Left renal cortex interstitium (tissue), 4 donors: ENCODE measurements at regions not wholly inside any gene's neighbourhood (a gene's known extent, or its start where the extent isn't known, plus 50 kb on each side); places are given as distances from the start of the nearest gene placed in this dataset.

ENCODE experiments used
- DNase-seq, 4 donors: peaks; one replicate each; pipeline ENCODE4 v3.0.0-alpha.2; 2013; ENCODE audit warnings: low read depth in 4 of 4, low spot score in 2 of 4, missing footprints in 1 of 4

GRCh38 chr3:30290479-30290878 lies 315.9 kb upstream of the TGFBR2 start:
- DNase-seq, result no peak

DNA sequence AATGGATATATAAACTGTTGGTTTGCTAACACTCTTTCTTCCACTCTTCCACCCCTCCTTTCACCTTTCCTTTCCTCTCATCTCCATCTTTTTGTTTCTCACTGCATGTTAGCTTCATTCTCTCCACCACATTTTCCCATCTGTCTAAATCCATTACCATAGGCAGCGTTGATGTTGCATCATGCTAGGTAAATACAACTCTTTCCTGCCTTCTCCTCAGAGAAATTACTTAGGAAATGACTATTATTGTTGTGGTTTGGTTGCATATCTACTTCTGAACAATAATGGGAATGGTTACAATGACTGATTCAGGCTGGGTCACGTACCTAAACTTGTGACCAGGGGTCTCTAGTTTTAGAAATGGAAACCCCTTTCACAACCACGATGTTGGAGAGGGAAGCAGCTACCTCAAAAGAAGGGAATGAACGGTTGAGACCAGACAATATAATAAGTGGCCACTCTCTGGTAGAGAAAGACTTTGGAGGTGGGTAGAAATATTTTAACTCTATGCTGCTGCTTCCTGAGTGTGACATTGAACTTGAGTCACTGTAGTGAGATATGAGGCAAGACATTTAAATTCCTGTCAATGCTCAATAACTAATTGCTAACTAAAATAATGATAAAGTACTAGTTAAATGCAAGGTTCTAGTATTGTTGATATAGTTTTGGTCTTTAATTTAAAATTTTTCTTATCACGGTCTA lies 314.1 kb upstream of the TGFBR2 start:
- no peak for DNase-seq

DNA sequence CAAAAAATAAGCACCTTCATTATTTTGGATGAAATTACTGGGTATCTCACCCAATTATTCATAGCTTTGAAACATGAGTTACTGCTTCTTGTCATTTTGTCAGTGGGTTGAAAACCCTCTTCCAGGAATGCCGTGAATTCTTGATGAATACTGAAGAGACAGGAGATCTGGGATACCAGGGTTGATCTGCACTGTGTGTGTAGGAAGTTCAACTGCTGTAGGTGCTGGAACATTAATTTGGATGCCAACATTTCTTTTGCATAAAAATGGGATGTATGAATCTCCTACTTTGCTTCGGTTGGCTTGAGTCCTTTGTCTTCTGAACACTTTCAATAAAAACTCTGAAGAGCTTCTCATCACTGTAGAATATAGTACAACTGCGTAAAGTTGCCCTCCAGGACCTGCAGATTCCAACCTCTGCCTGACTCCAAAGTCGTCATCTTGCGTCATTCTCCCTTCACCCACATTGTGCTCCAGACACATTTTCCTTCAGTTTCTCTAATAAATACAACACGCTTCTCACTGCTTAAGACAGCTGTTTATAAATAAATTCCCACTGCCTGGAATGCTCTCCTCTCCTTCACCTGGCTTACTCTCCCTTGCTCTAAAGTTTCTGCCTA lies 312.7 kb upstream of the TGFBR2 start:
- DNase-seq, result no peak

DNA sequence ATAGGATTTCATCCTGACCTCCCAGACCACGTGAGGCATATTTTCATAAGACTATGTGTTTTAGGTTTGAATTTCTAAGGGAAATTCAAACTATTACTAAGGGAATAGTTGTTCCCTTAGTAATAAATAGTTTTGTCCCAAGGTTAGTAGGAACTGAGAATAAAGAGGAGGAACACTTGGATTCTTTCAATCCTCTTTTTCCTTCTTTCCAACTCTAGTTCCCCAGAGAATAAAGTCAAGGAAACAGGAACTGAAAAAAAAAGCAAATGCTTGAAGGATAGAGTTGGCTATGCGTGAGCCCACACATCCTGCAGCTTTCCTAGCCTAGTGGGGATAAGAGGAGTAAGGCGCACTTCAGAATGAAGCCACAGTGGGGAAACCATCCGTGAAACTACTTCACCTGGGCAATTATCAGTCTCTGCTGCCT lies 312.1 kb upstream of the TGFBR2 start:
- no peak for DNase-seq

DNA sequence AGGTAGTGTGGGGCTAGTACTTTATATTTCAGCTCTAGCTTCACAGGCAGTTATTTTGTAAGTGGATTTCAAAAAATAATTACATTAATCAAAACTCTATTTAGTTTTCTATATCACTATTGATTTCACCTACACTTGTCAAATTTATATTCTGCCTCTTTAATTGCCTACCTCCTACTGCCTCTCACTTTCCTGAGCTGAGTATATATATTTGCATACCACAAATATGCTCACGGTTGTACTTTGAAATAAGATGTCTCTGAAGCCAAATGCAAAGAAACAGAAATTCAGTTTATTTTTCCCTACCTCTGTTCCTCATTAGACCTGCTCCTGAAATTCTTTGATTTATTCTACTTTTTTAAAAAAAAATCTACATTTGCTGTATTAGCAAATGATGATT lies 309.3 kb upstream of the TGFBR2 start:
- DNase-seq, result no peak

- DNase-seq, result no peak
Measured at GRCh38 chr3:30299674-30300385, 306.6 kb upstream of the TGFBR2 start.

- DNase-seq, result no peak
Measured at GRCh38 chr3:30300809-30301208, 305.6 kb upstream of the TGFBR2 start.

DNA sequence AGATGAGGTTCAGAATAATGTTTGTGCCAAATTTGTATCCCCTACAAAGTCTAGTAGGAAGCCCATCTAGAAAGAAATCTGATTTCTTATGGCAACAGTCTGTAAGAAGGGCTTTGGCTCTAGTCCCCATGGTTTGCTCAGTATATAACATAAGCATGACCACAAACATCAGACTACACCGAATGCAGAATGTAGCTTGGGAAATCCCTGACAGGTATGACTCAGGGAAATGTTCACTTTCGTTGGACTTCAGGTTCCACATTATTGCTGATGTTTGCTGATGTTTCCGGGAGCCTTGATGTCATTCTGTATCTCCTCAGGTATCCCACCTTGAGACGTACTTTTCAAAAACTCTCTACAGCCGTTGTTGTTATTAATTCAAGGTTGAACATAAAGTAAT lies 304.4 kb upstream of the TGFBR2 start:
- no peak for DNase-seq

- no peak for DNase-seq
Measured at GRCh38 chr3:30303770-30304169, 302.6 kb upstream of the TGFBR2 start.

DNA sequence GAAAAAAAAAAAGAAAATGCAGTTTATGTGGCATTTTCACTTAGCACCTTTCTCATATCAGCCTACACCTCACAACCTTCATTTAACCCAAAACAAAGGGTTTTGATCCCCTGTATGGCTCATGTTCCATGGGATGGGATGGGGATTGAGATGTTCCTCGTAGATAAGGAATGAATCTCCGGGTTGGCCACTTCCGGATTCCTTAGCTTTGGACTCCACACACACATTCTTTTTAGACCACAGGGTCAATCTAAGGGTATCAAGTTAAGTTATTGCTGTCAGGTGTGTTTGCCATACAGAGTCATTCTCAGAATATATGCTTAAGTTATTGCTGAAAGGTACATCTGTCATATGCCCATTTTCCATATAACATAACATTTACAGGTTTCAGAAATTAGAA lies 301.4 kb upstream of the TGFBR2 start:
- DNase-seq, result no peak

DNA sequence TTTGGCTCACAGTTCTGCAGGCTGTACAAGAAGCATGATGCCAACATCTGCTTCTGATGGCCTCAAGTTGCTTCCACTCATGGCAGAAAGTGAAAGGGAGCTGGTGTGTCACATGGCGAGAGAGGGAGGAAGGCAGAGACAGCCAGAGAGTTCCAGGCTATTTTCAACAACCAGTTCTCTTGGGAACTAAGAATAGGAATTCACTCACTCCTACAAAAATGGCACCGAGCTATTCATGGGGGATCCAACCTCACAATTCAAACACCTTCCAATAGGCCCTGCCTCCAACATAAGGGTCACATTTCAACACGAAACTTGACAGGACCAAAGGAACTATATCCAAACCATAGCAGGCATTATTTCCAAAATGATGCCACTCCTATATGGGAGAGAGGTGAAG lies 299.5 kb upstream of the TGFBR2 start:
- DNase-seq, result no peak

DNA sequence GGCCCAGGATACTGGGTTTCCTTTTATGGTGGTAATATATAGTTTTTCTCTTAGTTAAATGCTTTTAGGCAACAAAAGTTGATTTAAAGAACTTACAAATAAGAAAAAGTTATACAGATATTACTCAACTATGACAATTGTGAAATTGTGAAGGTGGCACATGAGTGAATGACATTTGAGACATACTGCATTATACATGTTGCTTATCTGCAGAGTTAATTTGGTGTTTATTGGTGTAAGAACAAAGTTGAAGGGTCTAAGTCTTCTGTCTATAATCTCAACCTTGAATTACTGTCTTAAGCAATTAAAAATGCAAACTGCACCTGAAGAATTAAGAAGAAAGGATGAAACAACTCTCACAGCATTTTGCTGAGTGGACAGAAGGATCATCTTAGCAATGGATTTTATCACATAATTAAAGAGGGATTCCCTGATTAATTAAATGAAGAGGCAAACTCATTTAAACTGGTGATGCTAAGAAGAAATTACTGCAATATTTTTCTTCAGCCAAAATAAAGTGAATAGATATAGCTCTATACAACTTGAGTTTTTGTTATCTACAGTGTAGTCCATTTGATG lies 298.9 kb upstream of the TGFBR2 start:
- DNase-seq, result no peak

GRCh38 chr3:30308131-30308530 lies 298.3 kb upstream of the TGFBR2 start:
- no peak for DNase-seq

GRCh38 chr3:30309961-30310954 lies 296.1 kb upstream of the TGFBR2 start:
- DNase-seq, result no peak

- DNase-seq, result no peak
Measured at GRCh38 chr3:30311781-30312180, 294.6 kb upstream of the TGFBR2 start.

DNA sequence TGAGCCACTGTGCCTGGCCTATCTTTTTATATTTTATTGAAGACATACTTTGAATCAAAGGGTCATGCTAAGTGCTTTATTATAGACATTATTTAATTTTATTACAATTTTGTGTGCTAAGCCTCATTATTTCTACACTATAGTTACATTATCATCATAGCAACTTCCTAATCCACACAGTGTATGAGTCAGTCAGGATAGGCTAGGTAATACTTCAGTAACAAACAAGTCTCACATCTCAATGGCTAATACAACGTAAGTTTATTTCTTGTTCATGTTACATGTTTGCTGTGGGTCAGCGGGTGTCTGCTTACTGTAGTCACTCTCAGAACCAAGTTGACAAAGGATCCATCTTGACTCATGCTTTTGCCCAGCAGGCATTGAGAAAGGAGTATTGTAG lies 292.6 kb upstream of the TGFBR2 start:
- no peak for DNase-seq

DNA sequence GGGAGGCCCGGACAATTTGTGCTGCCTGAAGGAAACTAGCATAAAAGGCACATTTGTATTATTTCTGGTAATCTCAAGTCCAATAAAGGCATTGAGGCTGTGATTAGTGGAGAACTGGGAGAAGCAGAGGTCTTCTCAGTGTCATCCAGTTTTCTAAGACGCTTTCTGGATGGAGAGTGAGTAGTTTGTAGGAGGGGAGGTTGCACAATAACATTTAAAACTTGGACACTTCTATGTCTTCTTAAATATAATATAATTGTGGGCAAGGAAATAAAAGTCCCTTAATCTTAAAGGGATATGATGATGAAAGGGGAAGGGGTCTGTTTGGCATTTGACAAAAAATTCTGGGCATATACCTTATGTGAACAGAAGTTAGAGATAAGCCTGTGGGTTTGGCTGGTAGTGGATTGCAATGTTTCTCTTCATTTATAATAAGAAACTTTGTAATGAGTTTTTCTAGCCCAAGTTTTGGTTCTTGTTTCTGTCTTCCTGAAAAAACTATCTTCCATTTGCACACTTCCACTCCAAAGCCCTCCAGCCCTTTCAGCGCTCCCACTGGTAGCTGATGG lies 291.6 kb upstream of the TGFBR2 start:
- no peak for DNase-seq

DNA sequence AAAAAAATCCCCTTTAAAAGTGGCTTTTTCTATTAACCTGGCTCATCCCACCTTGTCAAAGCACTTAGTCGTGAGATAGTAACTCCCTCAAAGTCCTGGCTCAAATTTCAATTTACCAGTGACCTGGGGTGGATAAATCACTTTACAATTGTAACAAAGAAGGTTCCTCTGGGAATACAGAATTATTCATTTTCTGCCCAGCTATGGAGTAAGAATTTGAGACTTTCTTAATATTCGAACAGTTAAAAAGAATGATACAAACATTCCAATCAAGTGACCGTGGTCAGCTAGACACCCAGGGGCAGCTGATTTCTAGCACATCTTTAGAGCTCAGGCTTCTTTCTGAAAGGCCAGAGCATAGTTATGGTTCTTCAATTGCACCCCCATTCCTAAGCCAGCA lies 291.0 kb upstream of the TGFBR2 start:
- peak in 1 of 4 donors; percentile 24 for DNase-seq

DNA sequence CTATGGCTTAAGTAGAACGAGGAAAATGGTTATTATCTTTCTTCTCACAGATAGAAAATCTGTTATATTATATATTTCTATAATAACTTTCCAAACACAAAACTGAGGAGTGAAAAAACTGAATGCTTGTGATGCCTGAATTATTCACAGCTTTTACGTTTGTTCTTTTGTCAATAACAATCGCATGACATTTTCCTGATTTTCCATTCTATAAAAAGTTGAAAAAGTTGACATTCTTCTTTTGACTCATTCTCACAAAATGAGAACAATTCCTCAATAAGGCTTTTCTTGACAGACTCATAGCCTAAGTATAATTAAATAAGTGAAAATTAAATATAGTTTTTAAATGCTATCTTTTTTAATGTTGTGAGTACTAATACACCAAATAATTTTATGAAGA lies 288.8 kb upstream of the TGFBR2 start:
- no peak for DNase-seq

GRCh38 chr3:30318110-30318509 lies 288.3 kb upstream of the TGFBR2 start:
- no peak for DNase-seq
